GM19395 (cell line): ENCODE measurements at regions not wholly inside any gene's neighbourhood (a gene's known extent, or its start where the extent isn't known, plus 50 kb on each side); places are given as distances from the start of the nearest gene placed in this dataset.
"Not testable (repeated sequence)": the region's sequence is repeated elsewhere in the genome, so short reads cannot be mapped to it uniquely, and the experiment has no call there.

ENCODE experiments used
- ATAC-seq: cut with Tn5 transposase; IDR thresholded peaks from one replicate; pipeline ENCODE4 v1.9.1; 2021; ENCODE audit warnings: mild to moderate bottlenecking, moderate library complexity; ENCODE audit not compliant: unreplicated experiment

GRCh38 chr4:169898095-169898494, 128.1 kb downstream of the MFAP3L start:
- no peak for ATAC-seq

GRCh38 chr4:169894767-169895166, 131.4 kb downstream of the MFAP3L start:
- ATAC-seq = not testable (repeated sequence)

GRCh38 chr4:169885893-169886292, 128.1 kb upstream of the HPF1 start:
- no peak for ATAC-seq

- ATAC-seq = no peak
These were observed 124.0 kb upstream of the HPF1 start for GRCh38 chr4:169881769-169882168.

- no peak for ATAC-seq
These were observed 112.8 kb upstream of the HPF1 start for GRCh38 chr4:169870507-169870906.

GRCh38 chr4:169869490-169869889, 111.7 kb upstream of the HPF1 start:
- no peak for ATAC-seq

GRCh38 chr4:169861593-169861992, 103.8 kb upstream of the HPF1 start:
- ATAC-seq = no peak

- ATAC-seq = no peak
These were observed 101.8 kb upstream of the HPF1 start for GRCh38 chr4:169859366-169860216.

- no peak for ATAC-seq
These were observed 96.3 kb upstream of the HPF1 start for GRCh38 chr4:169854090-169854489.

GRCh38 chr4:169852481-169852880, 94.7 kb upstream of the HPF1 start:
- ATAC-seq = no peak

GRCh38 chr4:169851750-169852149, 94.0 kb upstream of the HPF1 start:
- ATAC-seq = no peak

GRCh38 chr4:169849456-169849855, 91.7 kb upstream of the HPF1 start:
- no peak for ATAC-seq

GRCh38 chr4:169848018-169848417, 90.3 kb upstream of the HPF1 start:
- ATAC-seq = no peak

GRCh38 chr4:169847171-169847570, 89.4 kb upstream of the HPF1 start:
- ATAC-seq = no peak

GRCh38 chr4:169846396-169846795, 88.7 kb upstream of the HPF1 start:
- no peak for ATAC-seq

- no peak for ATAC-seq
These were observed 84.0 kb upstream of the HPF1 start for GRCh38 chr4:169841776-169842175.

- ATAC-seq = no peak
These were observed 82.8 kb upstream of the HPF1 start for GRCh38 chr4:169840554-169840953.

- not testable (repeated sequence) for ATAC-seq
These were observed 70.6 kb upstream of the HPF1 start for GRCh38 chr4:169828329-169828728.

- ATAC-seq = no peak
These were observed 69.0 kb upstream of the HPF1 start for GRCh38 chr4:169826634-169827187.

GRCh38 chr4:169823685-169824084, 65.9 kb upstream of the HPF1 start:
- ATAC-seq = no peak

GRCh38 chr4:169821402-169821801, 63.7 kb upstream of the HPF1 start:
- no peak for ATAC-seq

- ATAC-seq = no peak
These were observed 60.4 kb upstream of the HPF1 start for GRCh38 chr4:169818063-169818679.
